Activated T-cell treated with anti-CD3 and anti-CD28 coated beads, Interleukin-2, amount 50 U/mL, for 48 hours (primary cell): ENCODE measurements at regions not wholly inside any gene's neighbourhood (a gene's known extent, or its start where the extent isn't known, plus 50 kb on each side); places are given as distances from the start of the nearest gene placed in this dataset.

Source experiments
- DNase-seq, 2 experiments: peaks; one replicate each; pipeline ENCODE4 v3.0.0-alpha.2; 2020

DNA sequence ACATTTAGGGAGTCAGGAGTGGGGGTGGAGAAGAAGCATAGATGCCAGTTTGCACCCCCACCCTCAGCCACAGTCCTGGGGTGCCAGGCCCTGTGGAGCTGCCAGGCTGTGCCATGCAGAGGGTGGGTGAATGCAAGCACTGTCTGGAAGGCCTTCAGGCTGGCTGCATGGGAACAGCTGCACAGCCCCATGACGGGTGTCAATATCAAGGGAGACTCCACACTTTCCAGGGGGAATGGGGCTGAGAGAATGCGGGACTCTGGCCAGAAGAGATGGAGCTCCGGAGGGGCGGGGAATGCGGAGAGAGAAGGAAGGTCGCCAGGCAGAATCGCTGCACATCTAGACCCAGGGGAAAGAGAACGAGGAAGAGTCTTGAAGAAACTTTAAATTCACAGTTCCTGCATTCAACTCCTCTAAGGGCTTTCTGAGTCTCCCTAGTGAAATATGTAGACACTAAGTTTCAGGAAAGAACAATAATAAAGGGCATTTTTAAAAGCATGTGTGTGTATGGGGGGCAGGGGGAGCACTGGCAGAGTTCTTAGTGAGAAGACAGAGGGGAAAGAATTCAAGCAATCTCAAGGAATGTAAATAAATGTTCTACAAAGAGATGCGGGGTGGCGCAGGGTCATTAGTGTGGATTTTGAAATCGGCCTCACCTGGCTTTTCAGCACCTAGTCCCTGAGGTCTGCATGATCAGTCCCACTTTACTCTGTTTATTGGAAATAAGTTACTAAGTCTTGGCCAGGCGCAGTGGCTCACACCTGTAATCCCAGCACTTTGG, 59.1 kb downstream of the BOD1 start:
- no peak for DNase-seq

DNA sequence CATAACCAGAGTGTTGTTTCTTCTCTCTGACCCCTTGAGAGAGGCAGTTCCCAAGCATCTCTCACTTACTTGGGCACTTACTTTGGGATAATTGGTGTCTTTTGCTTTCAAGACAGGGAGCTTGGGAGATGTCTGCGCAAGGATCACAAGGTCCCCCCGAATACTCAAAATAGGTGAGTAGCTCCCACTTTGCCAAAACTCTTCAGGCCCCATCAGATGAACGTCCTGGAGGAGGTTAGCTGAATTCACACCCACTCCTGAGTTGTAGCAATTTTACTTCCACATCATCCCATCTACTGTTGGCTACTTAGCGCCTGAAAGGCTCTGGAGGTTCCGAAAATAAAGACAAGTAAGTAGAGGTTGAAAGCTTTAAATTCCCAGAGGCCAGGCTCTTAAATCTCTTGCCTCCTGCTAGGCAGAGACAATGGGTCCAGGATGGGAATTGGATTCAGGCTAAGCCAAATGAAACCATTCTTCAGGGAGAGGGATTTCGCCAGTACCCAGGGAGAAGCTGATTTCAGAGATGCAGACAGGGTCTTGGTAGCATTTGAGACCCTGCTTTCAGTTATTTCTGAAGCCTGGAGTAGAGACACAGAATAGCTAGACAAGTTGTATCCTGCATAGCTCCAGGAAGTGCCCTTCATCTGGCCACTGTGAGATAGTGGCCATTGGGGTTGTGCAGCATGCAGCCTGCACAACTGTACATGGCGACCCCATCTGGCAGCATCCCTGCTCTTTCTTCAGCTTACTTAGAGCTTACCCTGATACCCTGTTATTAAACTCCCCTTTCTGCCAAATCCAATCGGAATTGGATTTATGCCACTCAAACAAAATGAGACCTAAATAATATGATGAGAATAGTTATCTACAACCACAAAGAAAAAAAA, 60.1 kb downstream of the BOD1 start:
- no peak for DNase-seq

DNA sequence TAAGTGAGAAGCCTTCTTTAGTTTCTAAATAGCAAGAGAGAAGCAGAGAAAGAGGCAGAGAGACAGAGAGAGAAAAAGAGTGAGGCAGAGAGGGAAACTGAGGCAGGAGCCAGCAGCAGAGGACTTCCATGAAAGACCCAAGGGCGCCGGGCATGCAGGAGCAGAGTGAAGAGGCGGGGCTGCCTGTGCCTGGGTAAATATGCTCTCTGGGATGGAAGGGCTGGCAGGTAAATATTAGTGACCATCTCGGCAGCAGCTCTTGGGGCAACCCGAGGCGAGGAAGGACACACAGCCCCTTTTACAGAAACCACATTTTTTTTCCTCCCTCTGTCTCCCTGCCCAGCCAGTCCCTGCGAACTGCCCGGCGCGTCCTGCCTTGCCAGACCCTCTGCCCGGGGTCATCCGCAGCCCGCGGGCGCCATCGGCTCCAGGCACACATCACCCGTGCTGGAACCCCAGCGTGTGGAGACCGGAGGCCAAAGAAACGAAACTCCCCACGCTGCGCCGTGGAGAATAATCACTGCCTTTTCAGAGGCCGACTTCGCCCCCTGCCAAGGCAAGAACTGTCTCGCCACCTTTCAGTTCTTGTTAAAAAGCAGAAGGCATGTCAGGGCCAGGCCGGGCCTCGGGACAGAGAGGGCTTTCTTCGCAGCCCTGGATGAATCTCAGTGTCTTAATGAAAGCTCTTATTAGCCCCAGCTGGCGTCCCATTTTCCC, 61.3 kb downstream of the BOD1 start:
- no peak for DNase-seq

DNA sequence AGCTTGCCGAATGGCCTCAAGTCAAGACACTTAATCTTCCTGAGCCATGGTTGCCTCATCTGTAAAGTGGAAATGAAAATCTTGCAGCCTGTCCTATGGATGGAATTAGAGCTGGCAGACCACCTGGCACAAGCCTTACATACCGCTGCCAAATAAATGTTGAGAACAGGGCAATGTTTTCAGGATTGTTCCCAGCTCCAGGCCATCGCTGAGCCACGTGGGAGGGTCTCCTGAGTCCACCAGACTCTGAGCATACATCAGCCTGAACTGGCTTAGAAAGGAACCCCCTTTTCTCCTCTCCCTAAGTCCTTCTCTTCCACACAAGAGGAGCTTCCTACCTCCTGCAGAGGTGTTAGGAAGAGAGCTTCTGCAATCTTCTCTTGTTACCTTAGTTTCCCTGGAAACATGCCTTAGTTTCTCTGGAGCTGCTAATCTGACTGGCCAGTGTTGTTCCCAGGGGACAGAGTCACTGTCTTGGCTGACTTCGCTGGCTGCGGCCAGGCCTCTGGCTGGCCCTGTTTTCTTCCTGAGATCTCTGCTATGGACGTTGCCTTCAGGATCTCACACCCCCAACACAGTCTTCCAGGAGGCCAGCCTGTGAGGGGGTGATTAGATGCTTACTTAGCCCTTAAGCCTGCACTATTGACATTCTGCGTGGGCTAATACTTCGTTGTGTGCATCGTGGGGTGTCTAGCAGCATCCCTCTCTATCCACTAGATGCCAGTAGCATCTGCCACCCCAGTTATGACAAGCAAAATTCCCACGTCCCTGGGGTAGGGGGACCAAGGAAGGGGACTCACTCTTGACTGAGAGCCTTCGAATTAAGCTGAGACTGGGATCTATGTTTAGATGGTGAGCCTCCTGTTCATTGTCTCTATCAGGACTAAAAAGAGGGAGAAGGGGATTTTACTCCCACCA, 62.2 kb downstream of the BOD1 start:
- no peak for DNase-seq

DNA sequence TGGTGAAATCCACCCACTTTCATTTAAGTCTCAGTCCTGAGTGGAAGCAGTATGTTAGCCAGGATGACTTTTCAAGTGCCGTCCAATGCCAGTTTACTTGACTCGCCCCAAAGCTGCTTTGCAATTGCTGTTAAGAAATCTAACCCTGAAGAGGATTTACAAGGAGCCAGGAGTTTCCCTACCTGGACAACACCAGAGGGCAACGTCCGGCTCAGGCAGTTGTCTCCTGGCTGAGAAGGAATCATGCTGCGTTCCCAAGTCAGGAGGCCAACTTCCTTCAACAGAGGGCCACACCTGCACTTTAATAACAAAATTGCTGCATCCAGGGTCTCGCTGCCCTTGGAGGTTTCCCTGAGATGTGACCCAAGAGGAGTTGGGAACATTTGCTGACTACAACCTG, 65.8 kb downstream of the BOD1 start:
- DNase-seq: no peak

DNA sequence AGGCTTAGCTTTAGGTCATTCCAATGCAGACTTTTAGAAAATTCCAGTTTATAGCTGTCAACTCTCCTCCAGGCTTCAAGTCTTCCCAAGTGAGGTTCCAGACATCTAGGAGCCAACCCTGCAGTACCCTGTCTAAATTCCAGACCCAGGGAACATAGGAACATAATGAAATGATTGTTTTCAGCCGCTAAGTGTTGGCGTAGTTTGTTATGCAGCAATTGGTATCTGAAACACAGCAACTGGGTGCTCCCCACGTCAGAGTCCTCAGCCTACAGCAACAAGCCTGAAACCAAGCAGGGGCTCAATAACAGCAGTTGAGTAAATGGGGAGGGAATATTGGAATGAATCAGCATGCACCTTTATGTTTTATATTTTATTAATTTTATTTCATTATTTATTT, 66.8 kb downstream of the BOD1 start:
- DNase-seq: no peak

DNA sequence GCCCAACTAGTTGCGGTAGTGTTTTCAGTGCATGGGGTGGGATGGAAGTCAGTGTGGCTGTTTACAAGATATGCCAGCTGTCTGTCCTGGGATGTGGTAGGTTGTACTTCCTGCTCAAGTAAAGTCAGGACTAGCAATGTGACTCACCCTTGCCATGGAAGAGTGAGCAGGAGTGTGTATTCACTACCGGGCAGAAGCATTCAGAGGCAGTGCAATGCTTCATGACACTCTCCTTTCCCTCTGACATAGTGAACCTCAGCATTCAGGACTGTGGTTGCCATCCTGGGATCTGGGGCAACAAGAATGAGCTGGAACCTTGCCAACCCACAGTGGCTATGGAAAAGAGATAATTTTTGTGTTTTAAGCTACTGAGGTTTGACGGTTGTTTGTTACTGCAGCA, 68.9 kb downstream of the BOD1 start:
- DNase-seq: no peak

DNA sequence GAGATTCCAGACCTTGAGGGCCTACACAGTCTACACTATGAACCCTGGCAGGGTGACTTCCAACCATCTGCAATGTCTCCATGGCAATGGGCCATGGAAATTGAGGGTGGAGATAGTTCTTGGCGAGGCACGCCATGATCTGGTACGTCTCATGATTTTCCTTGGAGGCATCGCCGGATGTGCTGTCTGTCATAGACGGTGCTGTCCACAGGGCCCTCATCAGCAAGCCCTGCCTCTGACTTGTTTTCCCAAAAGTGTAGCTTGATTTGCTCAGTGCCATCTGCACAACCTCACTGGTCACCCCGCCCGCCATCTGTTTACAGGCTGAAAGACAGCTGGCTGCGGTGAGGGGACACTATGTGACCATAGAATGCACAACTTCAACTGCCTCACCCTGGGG, 73.5 kb downstream of the BOD1 start:
- no peak for DNase-seq

DNA sequence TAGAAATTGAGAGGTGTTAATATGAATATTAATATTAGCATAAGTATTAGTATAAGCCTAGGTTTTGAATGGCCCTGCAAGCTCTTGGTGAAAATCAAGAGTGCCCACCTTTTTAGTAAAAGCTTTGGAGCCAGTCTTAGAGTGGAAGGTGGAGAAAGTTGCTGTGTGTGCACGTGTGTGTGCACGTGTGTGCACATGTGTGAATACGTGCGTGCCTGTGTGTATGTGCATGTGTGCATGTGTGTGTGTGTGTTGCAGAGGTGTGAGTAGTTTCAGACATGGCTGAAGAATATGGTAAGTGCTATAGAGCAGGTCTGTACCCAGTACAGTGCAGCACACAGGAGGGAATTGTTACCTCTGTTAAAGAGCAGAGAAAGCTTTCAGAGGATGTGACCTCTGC, 74.3 kb downstream of the BOD1 start:
- no peak for DNase-seq

DNA sequence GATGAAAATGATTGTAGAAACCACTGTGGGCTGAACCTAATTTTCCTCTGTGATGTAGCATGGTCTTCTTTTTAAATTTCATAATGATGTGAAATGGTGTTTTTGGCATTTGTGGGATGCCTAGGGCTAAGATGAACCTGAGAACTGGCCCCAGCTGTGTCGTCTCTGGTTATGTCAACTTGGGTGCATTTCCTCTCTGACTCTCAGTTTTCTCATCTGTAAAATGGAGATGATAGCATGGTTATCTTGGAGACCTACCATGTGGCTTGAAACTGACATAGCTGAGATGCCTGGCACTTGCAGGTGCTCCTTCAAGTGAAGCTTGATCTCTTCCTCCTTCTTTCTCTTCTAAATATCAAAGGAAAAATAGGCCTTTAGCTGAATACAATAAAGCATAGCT, 77.8 kb downstream of the BOD1 start:
- no peak for DNase-seq

DNA sequence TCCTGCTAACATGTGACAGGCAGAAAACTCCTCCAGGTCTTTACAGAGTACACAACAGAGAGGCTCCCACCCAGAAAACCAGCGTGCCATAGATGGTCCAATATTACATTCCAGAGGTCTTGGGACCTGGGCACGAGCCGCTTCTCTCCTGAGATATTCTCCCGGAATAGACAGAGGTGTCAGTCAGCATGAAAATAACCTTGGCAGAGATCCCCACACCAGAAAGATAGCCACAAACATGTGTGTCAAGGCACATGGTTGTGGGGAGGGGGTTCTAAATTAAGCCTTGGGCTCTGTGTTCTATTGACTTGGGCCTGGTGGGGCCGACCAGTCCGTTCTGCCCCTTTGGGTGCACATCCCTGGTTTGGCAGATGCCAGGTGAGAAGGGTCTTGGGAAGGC, 78.4 kb downstream of the BOD1 start:
- DNase-seq: no peak

DNA sequence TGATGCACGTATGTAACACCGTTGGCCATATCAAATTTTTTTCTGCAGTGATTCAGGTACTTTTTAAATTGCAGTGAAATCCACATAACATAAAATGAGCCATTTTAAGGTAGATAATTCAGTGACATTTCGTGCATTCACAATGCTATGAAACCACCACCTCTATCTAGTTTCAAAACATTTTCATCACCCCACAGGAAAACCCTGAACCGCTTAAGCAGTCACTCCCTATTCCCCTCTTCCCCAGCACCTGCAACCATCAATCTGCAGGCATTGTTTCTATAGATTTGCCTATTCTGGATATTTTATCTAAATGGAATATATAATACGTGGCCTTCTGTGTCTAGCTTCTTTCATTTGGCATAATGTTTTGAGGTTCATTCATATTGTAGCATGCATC, 79.2 kb downstream of the BOD1 start:
- no peak for DNase-seq

DNA sequence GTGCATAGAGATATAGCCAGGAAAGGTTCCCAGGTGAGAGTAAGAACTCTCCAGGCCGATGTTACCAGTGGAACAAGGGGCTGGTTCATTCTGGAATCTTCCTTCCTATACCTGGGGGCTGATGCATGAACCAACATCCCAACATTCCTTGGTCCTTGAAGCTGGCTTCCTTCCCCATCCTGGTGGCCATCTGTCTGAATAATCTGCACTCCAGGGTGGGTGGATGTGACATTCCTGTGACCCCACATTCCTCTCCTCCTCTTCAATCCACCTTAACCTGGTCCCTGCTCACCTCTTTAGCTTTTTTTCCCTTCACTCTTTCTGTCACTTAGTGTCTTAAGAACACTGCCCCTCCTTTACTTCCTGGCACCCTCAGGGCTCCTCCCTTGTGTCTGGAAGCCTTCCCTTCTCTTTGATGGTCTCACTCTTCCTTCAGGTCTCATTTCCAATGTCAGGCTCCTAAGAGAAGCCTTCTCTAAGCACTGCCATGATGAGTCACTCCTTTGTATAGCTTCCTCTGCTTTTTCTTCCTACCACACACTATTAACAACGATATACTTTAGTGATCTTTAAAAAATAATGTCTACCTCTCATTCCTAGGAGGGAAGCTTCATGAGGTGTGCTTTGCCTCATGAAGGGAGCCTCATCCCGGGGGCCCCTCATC, 80.3 kb downstream of the BOD1 start:
- DNase-seq: no peak

DNA sequence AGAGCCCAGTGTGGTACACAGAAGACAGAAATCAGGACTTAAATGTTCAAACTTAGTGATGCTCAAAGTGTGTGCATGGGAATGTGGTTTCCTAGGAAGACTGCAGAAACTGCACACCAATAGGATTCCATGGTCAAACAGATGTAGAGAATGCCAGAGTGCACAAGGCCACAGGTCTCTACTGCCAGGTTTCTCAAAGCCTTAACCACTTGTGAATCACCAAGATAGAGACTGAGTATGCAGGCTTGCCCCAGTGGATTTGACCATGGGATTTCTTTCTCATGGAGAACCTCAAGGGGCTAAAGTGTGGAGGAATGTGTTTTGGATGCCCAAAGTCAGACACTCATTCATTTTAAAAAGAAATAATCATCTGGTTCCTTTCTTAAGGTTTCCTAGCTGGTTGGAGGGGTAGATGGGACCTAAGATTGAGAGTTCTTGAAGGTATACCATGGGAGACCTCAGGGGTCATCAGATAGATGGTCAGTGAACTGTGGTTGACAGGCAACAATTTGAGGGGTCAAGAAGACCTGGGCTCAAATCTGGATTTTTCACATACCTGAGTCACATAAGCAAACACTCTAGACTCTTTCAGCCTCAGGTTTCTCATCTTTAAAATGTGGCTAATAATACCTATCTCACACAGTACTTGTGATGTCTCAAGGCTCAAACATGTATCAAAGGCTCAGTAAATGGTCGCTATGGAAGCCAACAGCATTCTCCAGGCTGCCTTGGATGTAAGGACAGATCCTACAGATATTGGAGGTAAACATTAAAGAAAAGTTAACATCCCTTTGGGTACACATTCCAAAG, 81.1 kb downstream of the BOD1 start:
- DNase-seq: no peak

DNA sequence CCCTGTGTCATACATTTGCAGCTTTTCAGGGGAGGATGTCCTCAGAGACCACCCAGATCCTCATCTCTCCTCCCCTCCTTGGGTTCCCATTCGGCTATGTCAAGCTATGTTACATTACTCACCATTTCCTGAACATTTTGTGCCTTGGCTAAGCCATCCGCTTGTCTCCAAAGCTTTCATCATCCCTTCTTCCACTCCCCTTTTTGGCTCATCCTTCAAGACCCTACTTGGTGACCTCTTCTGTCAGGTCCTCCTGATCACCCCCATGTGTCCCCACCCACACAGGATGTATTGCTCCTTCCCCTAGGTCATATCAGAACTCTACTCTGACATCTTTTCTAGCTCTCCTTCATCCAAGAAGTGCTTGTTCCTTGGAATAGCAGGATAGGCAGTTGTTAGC, 81.8 kb downstream of the BOD1 start:
- DNase-seq: no peak

DNA sequence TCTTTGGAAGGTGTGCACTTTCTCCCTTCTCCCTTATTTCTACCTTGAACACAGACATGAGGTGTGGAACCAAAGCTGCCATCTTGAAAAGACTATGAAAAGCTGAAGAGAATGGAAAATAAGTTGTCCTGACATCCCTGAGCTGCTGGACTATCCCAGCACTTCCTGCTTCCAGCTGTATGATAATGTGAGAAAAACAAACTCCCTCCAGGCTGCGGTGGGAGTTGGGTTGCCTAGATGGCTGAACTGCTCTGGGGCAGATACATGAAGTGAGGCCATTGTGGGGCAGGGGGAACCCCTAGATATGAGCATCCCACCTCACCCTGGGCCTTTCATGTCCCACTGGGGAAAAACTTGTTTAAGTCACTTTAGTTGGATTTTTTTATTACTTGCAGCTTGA, 82.4 kb downstream of the BOD1 start:
- DNase-seq: no peak

DNA sequence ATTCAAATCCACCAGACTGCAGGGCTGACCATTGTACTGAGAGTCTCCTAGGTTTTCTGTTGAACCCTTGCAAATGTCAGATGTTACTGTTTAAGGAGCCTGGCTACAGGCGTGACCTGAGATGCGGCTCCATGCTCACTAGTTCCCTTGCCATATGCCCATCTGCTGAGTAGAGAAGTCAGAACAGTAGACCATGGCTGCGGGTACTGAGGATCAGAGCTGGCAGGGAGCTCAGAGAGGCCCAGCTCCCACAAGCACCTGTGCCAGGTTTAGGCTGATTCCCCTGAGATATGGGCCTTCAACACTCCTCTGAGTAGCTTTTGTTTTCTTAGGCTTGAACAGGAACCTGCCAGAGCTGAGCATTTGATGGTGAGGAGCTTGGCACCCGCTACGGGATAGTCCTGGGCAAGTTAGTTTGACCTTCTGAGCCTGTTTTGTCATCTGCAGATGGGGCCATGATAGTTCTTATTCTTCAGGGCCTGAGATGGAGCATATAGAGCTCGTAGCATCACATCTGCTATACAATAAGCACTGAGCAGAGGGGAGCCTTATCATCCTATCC, 83.7 kb downstream of the BOD1 start:
- no peak for DNase-seq

DNA sequence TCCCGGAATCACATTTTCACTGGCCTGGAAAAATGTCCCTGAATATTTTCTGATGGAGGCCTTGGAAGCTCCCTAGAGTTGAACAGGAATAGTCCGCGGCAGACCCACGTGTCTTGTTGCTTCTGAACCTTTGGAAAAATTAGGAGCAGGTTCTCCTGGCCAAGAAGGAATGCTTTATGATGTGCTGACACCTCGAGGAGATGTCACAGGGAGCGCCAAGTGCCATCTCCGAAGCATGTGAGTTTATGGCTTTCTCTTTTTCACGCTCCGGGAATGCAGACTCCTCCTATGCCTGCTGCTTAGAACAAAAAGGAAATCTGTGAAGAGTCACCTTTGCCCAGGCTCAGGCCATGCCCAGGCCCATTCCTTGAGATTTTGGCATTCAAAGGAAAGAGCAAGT, 84.6 kb downstream of the BOD1 start:
- DNase-seq: no peak

DNA sequence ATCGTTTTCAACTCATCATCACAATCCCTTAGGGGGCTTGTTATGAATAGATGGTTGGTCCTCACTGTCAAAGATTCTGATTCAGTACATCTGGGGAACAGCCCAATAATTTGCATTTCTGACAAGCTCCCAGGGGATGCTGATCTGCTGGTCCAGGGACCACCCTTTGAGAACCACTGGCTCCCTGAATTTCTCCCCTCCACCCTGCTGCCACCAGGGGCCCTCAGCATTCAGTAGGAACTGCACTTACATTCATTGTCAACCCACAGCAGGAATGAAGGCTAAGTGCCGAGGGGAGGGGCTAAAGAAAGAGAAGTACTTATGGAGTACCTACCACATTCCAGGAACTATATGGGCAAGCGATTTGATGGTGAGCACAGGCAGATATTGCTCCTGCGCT, 85.9 kb downstream of the BOD1 start:
- no peak for DNase-seq

DNA sequence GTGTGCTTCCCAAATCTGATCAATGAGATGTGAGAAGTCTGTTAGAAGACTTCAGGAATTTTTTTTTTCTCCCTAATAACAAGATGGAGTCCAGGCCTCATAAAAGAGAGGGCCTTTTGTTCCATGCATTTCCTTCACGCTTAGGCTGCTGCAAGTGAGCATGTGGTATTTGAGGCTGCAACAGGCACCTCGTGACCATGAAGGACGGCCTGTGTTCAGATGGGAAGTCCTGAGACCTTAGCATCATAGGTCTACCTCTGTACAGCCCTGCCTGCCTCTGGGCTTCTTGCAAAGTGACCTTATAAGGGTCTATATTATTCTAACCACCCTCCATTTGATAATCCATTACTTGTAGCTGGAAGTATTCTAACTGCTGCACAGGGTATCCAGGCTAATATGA, 86.6 kb downstream of the BOD1 start:
- no peak for DNase-seq

DNA sequence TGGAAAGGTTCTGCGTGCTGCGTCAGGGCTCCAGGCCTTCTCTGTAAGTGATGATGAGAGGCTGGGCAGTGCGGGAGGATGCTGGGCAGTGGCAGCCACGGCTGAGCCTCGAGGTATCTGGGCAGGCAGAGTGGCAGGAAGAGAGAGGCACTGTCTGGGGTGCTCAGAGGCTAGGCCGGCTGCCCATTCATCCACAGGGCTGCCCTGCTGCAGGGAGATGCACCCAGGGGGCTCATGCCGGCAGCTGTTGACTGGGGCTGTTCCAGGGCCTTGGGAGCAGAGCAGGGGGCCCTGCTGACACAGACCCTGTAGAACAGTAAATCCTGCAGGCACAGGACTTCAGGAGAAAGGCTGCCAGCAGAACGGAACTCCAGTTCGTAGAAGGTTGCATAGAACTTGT, 88.8 kb downstream of the BOD1 start:
- no peak for DNase-seq
